SIG-M5 (cell line): ENCODE measurements at regions not wholly inside any gene's neighbourhood (a gene's known extent, or its start where the extent isn't known, plus 50 kb on each side); places are given as distances from the start of the nearest gene placed in this dataset.

Source experiments
- DNase-seq: peaks from one replicate; lab custom pipeline; 2025; lab: John Stamatoyannopoulos, UW

- no peak for DNase-seq
Measured at GRCh38 chr12:114740448-114740847, 56.5 kb upstream of the TBX3 start.

GRCh38 chr12:114738460-114739184 is 54.6 kb upstream of the TBX3 start:
- DNase-seq: no peak

- no peak for DNase-seq
Measured at GRCh38 chr12:114735680-114736374, 51.9 kb upstream of the TBX3 start.

- no peak for DNase-seq
Measured at GRCh38 chr12:114735011-114735410, 51.0 kb upstream of the TBX3 start.

GRCh38 chr12:114733919-114734318 is 49.9 kb upstream of the TBX3 start:
- no peak for DNase-seq
